ENCODE measurements at regions not wholly inside any gene's neighbourhood (a gene's known extent, or its start where the extent isn't known, plus 50 kb on each side); places are given as distances from the start of the nearest gene placed in this dataset.

- no peak for DNase-seq (ENCODE audit: low spot score)
These were observed 688.6 kb upstream of the SLITRK1 start for GRCh38 chr13:84570831-84571230.

- no peak for DNase-seq (ENCODE audit: low spot score)
These were observed 687.1 kb upstream of the SLITRK1 start for GRCh38 chr13:84569366-84569765.

- DNase-seq (ENCODE audit: low spot score): no peak
These were observed 685.6 kb upstream of the SLITRK1 start for GRCh38 chr13:84567848-84568247.

GRCh38 chr13:84566780-84567179 lies 684.5 kb upstream of the SLITRK1 start:
- no peak for DNase-seq (ENCODE audit: low spot score)

- no peak for DNase-seq (ENCODE audit: low spot score)
These were observed 681.3 kb upstream of the SLITRK1 start for GRCh38 chr13:84563611-84564010.

DNA sequence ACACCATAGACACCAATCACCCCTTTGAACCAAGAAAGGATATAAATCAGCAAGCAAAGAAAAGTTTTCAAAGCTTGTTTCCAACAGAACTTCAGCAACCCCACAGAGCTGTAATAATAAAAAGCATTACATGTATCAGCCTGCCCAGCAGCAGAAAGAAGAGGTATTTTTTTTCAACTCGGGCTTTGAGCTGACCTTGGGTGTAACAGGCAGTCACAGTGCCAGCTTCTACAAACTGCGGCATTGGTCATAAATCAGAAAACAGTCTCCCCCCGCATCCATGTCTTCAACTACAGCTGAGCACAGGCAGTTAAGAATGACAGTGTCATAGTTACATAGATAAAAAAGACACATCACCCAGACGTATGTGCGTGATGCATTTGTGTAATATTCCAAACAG lies 671.0 kb upstream of the SLITRK1 start:
- DNase-seq (ENCODE audit: low spot score): no peak

GRCh38 chr13:84543962-84544361 lies 661.7 kb upstream of the SLITRK1 start:
- DNase-seq (ENCODE audit: low spot score): no peak

DNA sequence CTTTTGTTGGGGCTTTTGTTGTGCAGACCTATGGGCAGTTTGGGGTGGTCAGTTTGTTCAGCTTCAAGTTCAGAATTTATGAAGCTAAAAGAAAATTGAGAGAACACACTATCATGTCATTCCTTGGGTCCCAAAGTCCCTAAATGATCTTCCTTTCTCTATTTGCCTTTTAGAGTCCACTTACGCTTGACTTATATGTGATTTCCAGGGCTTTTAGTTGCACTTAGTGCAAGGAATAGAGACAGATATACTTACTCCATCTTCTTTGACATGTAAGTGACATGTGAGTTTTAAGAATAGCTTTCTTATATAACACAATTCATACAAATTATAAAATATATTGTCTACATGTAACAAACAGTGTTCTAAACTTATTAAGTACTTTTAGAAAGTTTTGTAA lies 660.1 kb upstream of the SLITRK1 start:
- no peak for DNase-seq (ENCODE audit: low spot score)

DNA sequence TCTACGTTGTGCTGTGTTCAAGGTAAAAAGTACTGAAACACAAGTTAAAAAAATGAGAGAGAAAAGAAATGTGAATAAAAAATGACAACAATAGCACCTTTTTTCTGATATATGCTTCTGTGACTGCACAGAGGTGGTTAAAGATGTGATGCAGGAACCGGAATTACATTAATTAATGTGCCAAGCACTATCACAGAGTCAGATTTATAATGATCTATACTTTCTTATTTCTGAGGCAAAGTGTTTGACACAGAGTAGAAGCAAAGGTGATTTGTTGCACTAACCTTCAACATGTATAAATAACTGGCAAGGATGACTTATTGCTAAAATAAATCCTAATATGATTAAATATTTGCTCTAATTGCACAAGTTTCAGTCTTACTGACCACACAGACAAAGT lies 654.6 kb upstream of the SLITRK1 start:
- no peak for DNase-seq (ENCODE audit: low spot score)

DNA sequence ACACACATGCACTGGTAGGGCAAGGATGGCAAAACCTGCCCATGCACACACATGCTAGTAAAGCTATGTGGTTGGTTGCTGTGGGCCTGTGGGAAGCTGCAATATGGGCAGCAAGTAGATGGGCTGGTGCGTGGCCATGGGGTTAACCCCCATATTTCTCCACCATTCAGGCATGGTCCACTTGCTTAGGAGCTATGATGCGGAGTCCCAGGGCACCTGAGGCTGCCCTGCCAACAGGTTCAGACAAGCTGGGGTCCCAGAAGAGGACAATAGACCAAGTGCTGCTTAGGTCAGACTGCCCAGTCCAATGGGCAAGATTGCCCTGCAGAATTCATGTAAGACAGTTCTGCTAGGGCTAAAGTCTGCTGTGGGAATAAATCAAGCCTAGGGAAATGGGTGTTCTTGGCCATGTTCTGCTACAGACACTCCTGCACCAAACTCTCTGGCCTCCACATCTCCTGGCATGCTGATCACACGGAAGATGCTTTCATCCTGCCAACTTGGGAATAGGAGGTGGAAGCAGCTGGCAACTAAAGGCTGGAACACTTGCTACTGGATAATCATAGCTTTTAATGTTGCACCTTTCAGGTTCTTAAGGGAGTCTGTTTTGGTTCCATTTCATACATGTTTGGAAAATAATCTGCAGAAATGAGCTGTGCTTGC lies 646.3 kb upstream of the SLITRK1 start:
- DNase-seq (ENCODE audit: low spot score): no peak

- no peak for DNase-seq (ENCODE audit: low spot score)
These were observed 643.6 kb upstream of the SLITRK1 start for GRCh38 chr13:84525865-84526264.

- no peak for DNase-seq (ENCODE audit: low spot score)
These were observed 642.3 kb upstream of the SLITRK1 start for GRCh38 chr13:84524586-84524985.

DNA sequence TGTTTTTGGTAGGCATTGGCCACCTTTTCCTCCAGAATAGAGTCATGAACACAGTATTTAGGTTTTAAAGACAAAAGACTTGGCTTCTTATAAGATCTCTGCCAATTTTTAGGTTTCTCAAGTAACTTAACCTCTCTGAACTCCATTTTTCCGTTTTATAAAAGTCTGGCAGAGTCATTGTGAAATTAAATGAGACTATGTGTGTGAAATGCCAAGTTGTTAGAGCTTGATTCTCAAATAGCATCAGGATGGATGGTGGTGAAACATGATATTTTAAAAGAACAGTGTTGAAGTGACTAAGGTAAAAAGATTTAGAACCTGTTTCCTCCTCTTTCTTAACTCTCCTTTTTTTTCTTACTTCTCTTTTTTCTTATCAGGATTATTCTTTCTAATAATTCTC lies 617.7 kb upstream of the SLITRK1 start:
- DNase-seq (ENCODE audit: low spot score): no peak

DNA sequence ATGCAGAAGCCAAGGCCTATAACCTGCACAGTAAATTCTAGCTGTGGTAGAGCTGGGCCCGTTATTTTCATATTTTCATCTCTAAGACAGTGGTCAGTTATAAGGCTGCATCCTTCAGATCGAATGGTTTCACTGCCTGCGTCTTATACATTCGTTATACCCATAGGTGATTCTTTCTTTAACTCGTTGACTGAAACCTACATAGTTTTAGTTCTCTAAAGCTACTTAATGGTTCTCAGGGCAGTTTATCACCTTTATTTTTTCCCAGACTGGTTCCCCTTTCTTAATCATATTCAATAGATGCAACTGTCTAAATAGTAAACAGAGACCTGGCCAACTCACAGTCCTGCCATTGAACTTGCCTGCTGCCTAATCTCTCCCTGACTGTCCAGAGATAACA lies 615.3 kb upstream of the SLITRK1 start:
- DNase-seq (ENCODE audit: low spot score): no peak

DNA sequence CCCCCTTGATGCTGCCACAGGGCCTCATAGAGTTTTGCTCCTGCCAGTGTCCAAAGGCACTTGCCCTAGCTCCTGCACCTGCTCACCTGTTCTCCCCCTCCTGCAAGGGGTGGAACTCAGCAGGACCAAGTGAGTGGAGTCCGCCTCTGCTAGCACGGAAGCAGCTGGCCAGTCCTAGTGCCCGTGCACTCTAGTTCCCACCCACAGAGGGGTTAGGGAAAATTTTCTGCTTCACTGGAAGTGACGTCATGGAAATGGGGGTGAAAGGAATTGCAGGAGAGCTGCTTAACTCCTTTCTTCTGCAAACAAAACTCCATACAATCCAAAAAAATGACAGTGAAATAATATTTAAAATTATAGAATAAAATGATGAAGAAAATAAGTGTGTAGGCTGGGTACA lies 609.7 kb upstream of the SLITRK1 start:
- DNase-seq (ENCODE audit: low spot score): no peak

DNA sequence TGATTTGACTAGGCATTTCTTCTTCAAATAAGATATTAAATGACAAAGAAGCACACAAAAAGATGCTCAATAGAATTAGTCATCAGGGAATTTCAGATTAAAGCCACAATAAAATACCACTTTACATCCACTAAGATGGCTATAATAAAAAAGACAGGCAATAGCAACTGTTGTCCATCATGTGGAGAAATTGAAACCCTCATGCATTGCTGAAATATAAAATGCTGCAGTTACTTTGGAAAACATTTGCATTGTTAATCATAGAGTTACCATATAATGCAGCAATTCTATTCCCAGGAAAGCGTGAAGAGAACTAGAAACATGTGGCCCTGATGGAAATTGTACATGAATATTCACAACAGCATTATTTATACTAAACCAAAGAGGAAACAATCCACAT lies 605.5 kb upstream of the SLITRK1 start:
- DNase-seq (ENCODE audit: low spot score): no peak

DNA sequence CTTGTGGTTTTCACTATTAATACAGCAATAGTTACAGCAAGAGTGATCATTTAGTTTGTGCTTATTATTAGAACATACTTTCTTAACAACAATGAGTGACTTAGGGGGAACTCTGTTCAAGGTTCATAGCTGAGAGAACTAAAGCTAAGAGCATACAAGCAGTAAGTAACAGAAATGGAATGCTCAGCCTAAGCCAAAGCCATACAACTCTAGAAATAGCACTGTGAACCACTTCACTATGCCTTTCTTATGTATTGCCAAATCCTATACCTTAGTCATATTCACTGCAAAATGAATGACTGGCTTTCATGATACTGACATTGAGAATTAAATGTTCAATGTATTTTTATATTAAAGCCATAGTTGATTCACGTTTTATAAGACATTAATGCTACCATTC lies 599.7 kb upstream of the SLITRK1 start:
- DNase-seq (ENCODE audit: low spot score): no peak

- DNase-seq (ENCODE audit: low spot score): no peak
These were observed 597.4 kb upstream of the SLITRK1 start for GRCh38 chr13:84479656-84480055.

- DNase-seq (ENCODE audit: low spot score): no peak
These were observed 588.3 kb upstream of the SLITRK1 start for GRCh38 chr13:84470528-84470927.

DNA sequence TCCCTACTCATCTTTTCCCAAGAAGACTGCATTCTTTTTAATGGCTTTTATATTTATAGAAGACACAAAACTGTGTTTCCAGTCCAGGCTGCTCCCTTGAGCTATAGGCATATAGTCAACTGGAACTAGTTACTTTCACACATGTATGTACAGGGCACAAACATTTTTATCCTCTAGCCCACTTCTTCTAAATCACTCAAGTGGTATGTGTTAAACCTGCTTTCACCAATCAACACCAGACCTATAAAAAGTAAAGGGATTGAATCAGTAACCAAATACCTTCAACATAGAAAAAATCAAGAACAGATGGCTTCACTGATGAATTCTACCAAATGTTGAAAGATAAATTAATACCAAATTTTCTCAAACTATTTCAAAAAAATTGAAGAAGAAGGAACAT lies 584.2 kb upstream of the SLITRK1 start:
- no peak for DNase-seq (ENCODE audit: low spot score)

DNA sequence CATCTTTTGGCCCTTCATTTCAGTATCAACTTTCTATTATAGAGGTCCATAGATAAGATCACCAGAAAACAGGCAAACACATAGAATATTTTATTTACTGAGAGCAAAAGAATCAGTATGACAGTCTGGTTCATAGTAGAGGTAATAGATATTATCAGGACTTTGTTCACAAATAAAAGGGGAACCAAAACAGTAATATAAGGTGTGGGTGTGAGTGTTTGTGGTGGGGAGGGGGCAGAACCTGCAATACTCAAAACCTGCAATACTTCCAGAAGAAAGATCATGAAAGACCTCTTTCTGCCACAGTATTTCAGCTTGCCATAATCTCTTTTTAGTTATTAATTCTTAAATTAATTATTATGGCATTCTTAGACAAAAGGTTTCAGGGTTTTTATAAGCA lies 578.7 kb upstream of the SLITRK1 start:
- no peak for DNase-seq (ENCODE audit: low spot score)

DNA sequence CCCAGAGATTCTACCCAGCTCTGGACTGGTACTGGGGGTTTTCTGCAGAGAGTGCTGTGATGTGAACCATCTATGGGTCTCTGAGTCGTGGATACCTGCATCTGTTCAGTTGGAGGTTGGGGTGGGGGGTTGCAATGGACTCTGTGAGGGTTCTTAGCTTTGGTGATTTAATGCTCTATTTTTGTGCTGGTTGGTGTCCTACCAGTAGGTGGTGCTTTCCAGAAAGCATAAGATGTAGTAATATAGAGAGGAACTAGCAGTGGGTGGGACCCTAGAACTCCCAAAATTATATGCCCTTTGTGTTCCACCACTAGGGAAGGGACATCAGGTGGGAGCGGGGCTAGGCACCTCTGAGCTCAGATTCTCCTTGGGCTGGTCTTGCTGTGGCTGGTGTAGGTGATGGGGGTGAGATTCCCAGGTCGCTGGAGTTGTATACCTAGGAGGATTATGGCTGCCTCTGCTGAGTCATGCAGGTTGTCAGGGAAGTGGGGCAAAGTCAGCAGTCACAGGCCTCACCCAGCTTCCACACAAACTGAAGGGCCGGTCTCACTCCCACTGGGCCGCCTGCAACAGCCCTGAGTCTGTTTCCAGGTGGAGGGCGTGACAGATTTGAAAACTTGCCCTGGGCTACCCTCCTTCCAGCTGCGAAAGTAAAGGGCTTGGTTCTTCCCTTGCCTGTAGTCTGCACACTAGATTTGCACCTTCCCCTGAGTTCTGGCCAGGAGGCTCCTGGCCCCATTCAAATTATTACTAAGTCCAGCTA lies 573.0 kb upstream of the SLITRK1 start:
- no peak for DNase-seq (ENCODE audit: low spot score)

GRCh38 chr13:84447640-84447978 lies 565.3 kb upstream of the SLITRK1 start:
- DNase-seq (ENCODE audit: low spot score): no peak

- no peak for DNase-seq (ENCODE audit: low spot score)
These were observed 564.8 kb upstream of the SLITRK1 start for GRCh38 chr13:84446972-84447639.
